SU-DHL-6 (cell line): ENCODE measurements at regions not wholly inside any gene's neighbourhood (a gene's known extent, or its start where the extent isn't known, plus 50 kb on each side); places are given as distances from the start of the nearest gene placed in this dataset.

ENCODE experiments used
- CTCF ChIP-seq: fragments of 200-600 bp; sonication (generic); IDR thresholded peaks from one replicate; pipeline ENCODE4 v1.5.1; 2017; ENCODE audit warnings: antibody characterized with exemption, mild to moderate bottlenecking, low read length, moderate library complexity; ENCODE audit not compliant: insufficient read depth, poor library complexity, severe bottlenecking
- EZH2phosphoT487 ChIP-seq: fragments of 200-600 bp; sonication (generic), shearing (Covaris generic); conservative IDR thresholded peaks from 2 replicates; pipeline ENCODE4 v1.6.1; 2018; ENCODE audit warnings: mild to moderate bottlenecking, antibody characterized with exemption, low read length, moderate library complexity, mixed read lengths

- TF ChIP-seq CTCF: no peak
- no peak for TF ChIP-seq EZH2phosphoT487
These were observed 86.2 kb upstream of the NCAM1 start for GRCh38 chr11:112874980-112875379.
